ENCODE measurements at regions not wholly inside any gene's neighbourhood (a gene's known extent, or its start where the extent isn't known, plus 50 kb on each side); places are given as distances from the start of the nearest gene placed in this dataset.

DNA sequence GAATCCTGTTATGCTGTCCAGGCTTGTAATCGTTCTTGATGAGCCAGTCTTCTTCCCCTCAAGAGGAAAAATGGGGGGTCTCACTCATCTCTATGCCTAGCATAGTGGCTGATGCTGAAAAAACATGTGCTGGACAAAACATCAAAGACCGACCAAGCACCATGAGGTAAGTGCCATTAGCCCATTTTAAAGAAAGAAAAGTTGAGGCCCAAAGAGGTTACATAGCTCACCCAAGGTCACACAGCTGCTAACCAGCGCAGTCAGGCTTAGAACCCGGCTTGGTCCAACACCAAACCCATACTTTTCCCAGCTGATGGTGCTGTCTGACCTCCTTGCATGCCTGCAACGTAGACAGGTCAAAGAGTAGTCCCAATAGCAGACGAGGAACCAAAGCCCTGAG, 156.4 kb downstream of the INHBB start:
- no peak for TF ChIP-seq CHD4 (IDR thresholded peaks at IDR 0.05)
- no peak for TF ChIP-seq BHLHE40 (IDR thresholded peaks at IDR 0.05; ENCODE audit: borderline replicate concordance in 1 of 2, low read depth in 2 of 2, low read length in 1 of 2)
- TF ChIP-seq POLR2AphosphoS5 (IDR thresholded peaks at IDR 0.05; ENCODE audit: low read length) = no peak
- no peak for TF ChIP-seq CHD2 (IDR thresholded peaks at IDR 0.05; ENCODE audit: borderline replicate concordance, low read depth, low read length)
- no peak for TF ChIP-seq USF2 (IDR thresholded peaks at IDR 0.05; ENCODE audit: borderline replicate concordance, low read depth, low read length)
- no peak for TF ChIP-seq POLR2A (IDR thresholded peaks at IDR 0.05; ENCODE audit: low read depth, low read length)
- no peak for TF ChIP-seq ZZZ3 (IDR thresholded peaks at IDR 0.05; ENCODE audit: control insufficient read depth, insufficient read length, low read depth)
- no peak for TF ChIP-seq TARDBP (IDR thresholded peaks at IDR 0.05; ENCODE audit: borderline replicate concordance)
- TF ChIP-seq IRF4 (IDR thresholded peaks at IDR 0.05; ENCODE audit: low read depth, low read length) = no peak
- no peak for TF ChIP-seq ATF7 (IDR thresholded peaks at IDR 0.05; ENCODE audit: low read depth)

All from GM12878 (cell line).